DND-41 (cell line): ENCODE measurements at regions not wholly inside any gene's neighbourhood (a gene's known extent, or its start where the extent isn't known, plus 50 kb on each side); places are given as distances from the start of the nearest gene placed in this dataset.

Experiments
- EZH2 ChIP-seq: IDR thresholded peaks from 3 replicates; pipeline ENCODE4 v1.6.1; 2012; ENCODE audit warnings: borderline replicate concordance, low read depth, mild to moderate bottlenecking, moderate library complexity, low read length, inconsistent platforms; ENCODE audit not compliant: severe bottlenecking
- TF ChIP-seq, protein P1 (sequence below): IDR thresholded peaks from 2 replicates; pipeline ENCODE4 v1.5.1; 2012; ENCODE audit warnings: borderline replicate concordance, low read length, moderate library complexity, mild to moderate bottlenecking; ENCODE audit not compliant: poor library complexity, severe bottlenecking; ENCODE audit errors: extremely low read depth

DNA sequence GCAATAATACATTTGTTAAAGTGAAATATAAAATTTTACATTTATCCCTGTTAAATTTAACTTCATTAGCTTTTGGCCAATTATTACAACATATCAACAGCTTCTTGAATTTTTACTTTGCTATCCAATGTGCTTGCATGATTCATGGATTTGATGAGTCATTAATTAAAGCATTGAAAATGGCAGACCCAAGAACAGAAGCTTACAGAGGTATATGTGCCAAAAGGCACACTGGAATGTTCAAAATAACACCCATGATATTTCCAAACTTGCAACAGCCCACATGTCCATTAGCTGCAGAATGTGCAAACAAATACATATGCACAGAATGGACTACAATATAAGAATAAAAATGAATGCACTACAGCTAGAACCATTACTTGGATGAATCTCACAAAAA is 76.4 kb upstream of the MAN1A2 start:
- TF ChIP-seq, protein P1, sequence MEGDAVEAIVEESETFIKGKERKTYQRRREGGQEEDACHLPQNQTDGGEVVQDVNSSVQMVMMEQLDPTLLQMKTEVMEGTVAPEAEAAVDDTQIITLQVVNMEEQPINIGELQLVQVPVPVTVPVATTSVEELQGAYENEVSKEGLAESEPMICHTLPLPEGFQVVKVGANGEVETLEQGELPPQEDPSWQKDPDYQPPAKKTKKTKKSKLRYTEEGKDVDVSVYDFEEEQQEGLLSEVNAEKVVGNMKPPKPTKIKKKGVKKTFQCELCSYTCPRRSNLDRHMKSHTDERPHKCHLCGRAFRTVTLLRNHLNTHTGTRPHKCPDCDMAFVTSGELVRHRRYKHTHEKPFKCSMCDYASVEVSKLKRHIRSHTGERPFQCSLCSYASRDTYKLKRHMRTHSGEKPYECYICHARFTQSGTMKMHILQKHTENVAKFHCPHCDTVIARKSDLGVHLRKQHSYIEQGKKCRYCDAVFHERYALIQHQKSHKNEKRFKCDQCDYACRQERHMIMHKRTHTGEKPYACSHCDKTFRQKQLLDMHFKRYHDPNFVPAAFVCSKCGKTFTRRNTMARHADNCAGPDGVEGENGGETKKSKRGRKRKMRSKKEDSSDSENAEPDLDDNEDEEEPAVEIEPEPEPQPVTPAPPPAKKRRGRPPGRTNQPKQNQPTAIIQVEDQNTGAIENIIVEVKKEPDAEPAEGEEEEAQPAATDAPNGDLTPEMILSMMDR, result no peak
- TF ChIP-seq EZH2, result no peak
